22Rv1 (cell line): ENCODE measurements at regions not wholly inside any gene's neighbourhood (a gene's known extent, or its start where the extent isn't known, plus 50 kb on each side); places are given as distances from the start of the nearest gene placed in this dataset.

Source experiments
- CTCF ChIP-seq: fragments of 450-650 bp; IDR thresholded peaks from 2 replicates; pipeline ENCODE4 v1.5.1; 2017; ENCODE audit warnings: mild to moderate bottlenecking
- ZFX ChIP-seq: fragments of 450-650 bp; IDR thresholded peaks from 2 replicates; pipeline ENCODE4 v1.6.1; 2017; ENCODE audit warnings: antibody characterized with exemption, borderline replicate concordance

GRCh38 chr4:14441561-14441960, 560.7 kb upstream of the CPEB2 start:
- TF ChIP-seq CTCF: no peak
- no peak for TF ChIP-seq ZFX
